ENCODE measurements at regions not wholly inside any gene's neighbourhood (a gene's known extent, or its start where the extent isn't known, plus 50 kb on each side); places are given as distances from the start of the nearest gene placed in this dataset.

DNA sequence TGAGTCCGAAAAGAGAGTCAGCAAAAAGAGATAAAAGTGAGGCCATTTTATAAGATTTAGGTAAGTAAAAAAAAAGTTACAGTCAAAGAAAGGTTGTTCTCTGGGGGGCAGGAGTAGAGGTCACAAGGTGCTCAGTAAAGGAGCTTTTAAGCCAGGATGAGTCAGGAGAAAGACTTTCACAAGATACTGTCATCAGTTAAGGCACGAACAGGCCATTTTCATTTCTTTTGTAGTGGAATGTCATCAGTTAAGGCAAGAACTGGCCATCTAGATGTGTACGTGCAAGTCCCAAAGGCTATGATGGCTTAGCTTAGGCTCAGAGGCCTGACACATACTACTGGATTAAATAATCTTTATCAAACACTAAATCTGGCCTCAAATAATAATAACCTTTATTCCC is 1207.3 kb upstream of the FAM98A start:
- Histone ChIP-seq H2AFZ (ENCODE audit: control insufficient read depth, low read depth, low read length) (no peak overlapping the region), H3K9me3 (replicated peaks; ENCODE audit: control insufficient read depth, insufficient read depth, low read length) (no peaks in the 10 kb centered on the region), H3K4me1 (ENCODE audit: control insufficient read depth, insufficient read depth, low read length) (no peaks in the 10 kb centered on the region), H3K79me2 (ENCODE audit: control insufficient read depth, insufficient read depth, low read length) (no peaks in the 10 kb centered on the region), H3K36me3 (ENCODE audit: control insufficient read depth in 2 of 2, insufficient read depth in 2 of 2, low read length in 1 of 2) (no peaks in the 10 kb centered on the region), H3K4me3 (no peak overlapping the region), H3K27me3 (replicated peaks in 1 of 2; ENCODE audit: control insufficient read depth in 2 of 2, insufficient read depth in 2 of 2, low read length in 1 of 2) (no peaks in the 10 kb centered on the region), H3K27ac (ENCODE audit: control insufficient read depth, insufficient read depth) (no peak overlapping the region), H4K20me1 (ENCODE audit: control insufficient read depth, insufficient read depth) (no peaks in the 10 kb centered on the region), H3K9ac (ENCODE audit: control insufficient read depth, insufficient read depth, low read length) (no peak overlapping the region), H3K4me2 (ENCODE audit: control insufficient read depth, insufficient read depth) (no peak overlapping the region)
- ChIA-PET CTCF (no interaction called here), RAD21 (ENCODE audit: unreplicated experiment) (no interaction called here), POLR2A (no interaction called here), SMC1A (ENCODE audit: uncharacterized antibody, unreplicated experiment) (no interaction called here)
- WGBS (ENCODE audit: insufficient coverage, insufficient replicate concordance, low lambda C conversion rate, missing lambda C conversion rate) = 22% methylated on average over 3 of the region's 3 CpGs
- ATAC-seq (no peak), FAIRE-seq (no peak), DNase-seq (ENCODE audit: low read depth, low spot score) (no peak)
- in situ Hi-C loops (cut with MboI) = no loop called here
- intact Hi-C loops (cut with micrococcal nuclease; ENCODE audit: unreplicated experiment) = no loop called here
- no TSS peak for BruUV-seq (replicated peaks)
- TF ChIP-seq CHD1 (IDR thresholded peaks at IDR 0.05; ENCODE audit: low read depth, low read length) (no peak), ATF2 (IDR thresholded peaks at IDR 0.05; ENCODE audit: low read length) (no peak), HDAC6 (IDR thresholded peaks at IDR 0.05; ENCODE audit: unreplicated experiment) (no peak), SMARCA5 (IDR thresholded peaks at IDR 0.05) (no peak), NFIC (IDR thresholded peaks at IDR 0.05; ENCODE audit: low read depth, low read length) (no peak)

- DNase-seq (ENCODE audit: low read depth, low spot score) (no peak), ATAC-seq (no peak), FAIRE-seq (no peak)
- no peak overlapping the region for H2AFZ ChIP-seq (ENCODE audit: control insufficient read depth, low read depth, low read length)
- H3K9ac ChIP-seq (ENCODE audit: control insufficient read depth, insufficient read depth, low read length) = no peak overlapping the region
- POLR2A ChIA-PET = no interaction called here
- intact Hi-C loops (cut with micrococcal nuclease; ENCODE audit: unreplicated experiment) (no loop called here), in situ Hi-C loops (cut with MboI) (no loop called here)
- CTCF ChIA-PET = interaction anchor here (1.3 kb wide), 1 partner anchor 13 kb away, joined by 4 read pairs; no protein-coding TSS in a partner anchor
- no peaks in the 10 kb centered on the region for H3K4me1 ChIP-seq (ENCODE audit: control insufficient read depth, insufficient read depth, low read length)
- H3K27ac ChIP-seq (ENCODE audit: control insufficient read depth, insufficient read depth) = no peak overlapping the region
- H3K4me2 ChIP-seq (ENCODE audit: control insufficient read depth, insufficient read depth) = no peak overlapping the region
- BruUV-seq (replicated peaks) = no TSS peak
- RAD21 ChIA-PET (ENCODE audit: unreplicated experiment) = no interaction called here
- SMC1A ChIA-PET (ENCODE audit: uncharacterized antibody, unreplicated experiment) = no interaction called here
- H3K27me3 ChIP-seq (replicated peaks in 1 of 2; ENCODE audit: control insufficient read depth in 2 of 2, insufficient read depth in 2 of 2, low read length in 1 of 2) = no peaks in the 10 kb centered on the region
- H3K79me2 ChIP-seq (ENCODE audit: control insufficient read depth, insufficient read depth, low read length) = no peaks in the 10 kb centered on the region
- H3K9me3 ChIP-seq (replicated peaks; ENCODE audit: control insufficient read depth, insufficient read depth, low read length) = no peaks in the 10 kb centered on the region
- H3K36me3 ChIP-seq (ENCODE audit: control insufficient read depth in 2 of 2, insufficient read depth in 2 of 2, low read length in 1 of 2) = no peaks in the 10 kb centered on the region
- no peak overlapping the region for H3K4me3 ChIP-seq
- no peaks in the 10 kb centered on the region for H4K20me1 ChIP-seq (ENCODE audit: control insufficient read depth, insufficient read depth)
- TF ChIP-seq ESRRA (IDR thresholded peaks at IDR 0.05; ENCODE audit: low read length) (no peak), SPI1 (IDR thresholded peaks at IDR 0.05; ENCODE audit: borderline replicate concordance, insufficient read depth, low read depth, low read length) (no peak), RELA (IDR thresholded peaks at IDR 0.05; ENCODE audit: borderline replicate concordance, partially characterized antibody) (no peak), SUZ12 (IDR thresholded peaks at IDR 0.05; ENCODE audit: unreplicated experiment) (no peak), SUPT20H (IDR thresholded peaks at IDR 0.05; ENCODE audit: borderline replicate concordance, control insufficient read depth, low read depth, low read length) (no peak), IRF3 (IDR thresholded peaks at IDR 0.05) (no peak), MTA3 (IDR thresholded peaks at IDR 0.05; ENCODE audit: borderline replicate concordance, low read length) (no peak)
- TF ChIP-seq, protein P1, sequence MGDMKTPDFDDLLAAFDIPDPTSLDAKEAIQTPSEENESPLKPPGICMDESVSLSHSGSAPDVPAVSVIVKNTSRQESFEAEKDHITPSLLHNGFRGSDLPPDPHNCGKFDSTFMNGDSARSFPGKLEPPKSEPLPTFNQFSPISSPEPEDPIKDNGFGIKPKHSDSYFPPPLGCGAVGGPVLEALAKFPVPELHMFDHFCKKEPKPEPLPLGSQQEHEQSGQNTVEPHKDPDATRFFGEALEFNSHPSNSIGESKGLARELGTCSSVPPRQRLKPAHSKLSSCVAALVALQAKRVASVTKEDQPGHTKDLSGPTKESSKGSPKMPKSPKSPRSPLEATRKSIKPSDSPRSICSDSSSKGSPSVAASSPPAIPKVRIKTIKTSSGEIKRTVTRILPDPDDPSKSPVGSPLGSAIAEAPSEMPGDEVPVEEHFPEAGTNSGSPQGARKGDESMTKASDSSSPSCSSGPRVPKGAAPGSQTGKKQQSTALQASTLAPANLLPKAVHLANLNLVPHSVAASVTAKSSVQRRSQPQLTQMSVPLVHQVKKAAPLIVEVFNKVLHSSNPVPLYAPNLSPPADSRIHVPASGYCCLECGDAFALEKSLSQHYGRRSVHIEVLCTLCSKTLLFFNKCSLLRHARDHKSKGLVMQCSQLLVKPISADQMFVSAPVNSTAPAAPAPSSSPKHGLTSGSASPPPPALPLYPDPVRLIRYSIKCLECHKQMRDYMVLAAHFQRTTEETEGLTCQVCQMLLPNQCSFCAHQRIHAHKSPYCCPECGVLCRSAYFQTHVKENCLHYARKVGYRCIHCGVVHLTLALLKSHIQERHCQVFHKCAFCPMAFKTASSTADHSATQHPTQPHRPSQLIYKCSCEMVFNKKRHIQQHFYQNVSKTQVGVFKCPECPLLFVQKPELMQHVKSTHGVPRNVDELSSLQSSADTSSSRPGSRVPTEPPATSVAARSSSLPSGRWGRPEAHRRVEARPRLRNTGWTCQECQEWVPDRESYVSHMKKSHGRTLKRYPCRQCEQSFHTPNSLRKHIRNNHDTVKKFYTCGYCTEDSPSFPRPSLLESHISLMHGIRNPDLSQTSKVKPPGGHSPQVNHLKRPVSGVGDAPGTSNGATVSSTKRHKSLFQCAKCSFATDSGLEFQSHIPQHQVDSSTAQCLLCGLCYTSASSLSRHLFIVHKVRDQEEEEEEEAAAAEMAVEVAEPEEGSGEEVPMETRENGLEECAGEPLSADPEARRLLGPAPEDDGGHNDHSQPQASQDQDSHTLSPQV (IDR thresholded peaks at IDR 0.05) = no peak
Observed at GRCh38 chr2:34799556-34799955, 1200.5 kb upstream of the FAM98A start.

All from GM12878 (cell line).